Stimulated activated CD8-positive, alpha-beta memory T cell treated with anti-CD3 and anti-CD28 coated beads, Interleukin-4, amount 100 ng/mL, for 1 hour (primary cell): ENCODE measurements at regions not wholly inside any gene's neighbourhood (a gene's known extent, or its start where the extent isn't known, plus 50 kb on each side); places are given as distances from the start of the nearest gene placed in this dataset.
"Not testable (repeated sequence)": the region's sequence is repeated elsewhere in the genome, so short reads cannot be mapped to it uniquely, and the experiment has no call there.

Source experiments
- DNase-seq, 2 donors: peaks; one replicate each; pipeline ENCODE4 v3.0.0-alpha.2; 2020; ENCODE audit warnings: low read depth in 2 of 2, low spot score in 1 of 2

- no peak for DNase-seq
Observed at GRCh38 chr9:30160570-30160969, 2223.9 kb upstream of the ACO1 start.

DNA sequence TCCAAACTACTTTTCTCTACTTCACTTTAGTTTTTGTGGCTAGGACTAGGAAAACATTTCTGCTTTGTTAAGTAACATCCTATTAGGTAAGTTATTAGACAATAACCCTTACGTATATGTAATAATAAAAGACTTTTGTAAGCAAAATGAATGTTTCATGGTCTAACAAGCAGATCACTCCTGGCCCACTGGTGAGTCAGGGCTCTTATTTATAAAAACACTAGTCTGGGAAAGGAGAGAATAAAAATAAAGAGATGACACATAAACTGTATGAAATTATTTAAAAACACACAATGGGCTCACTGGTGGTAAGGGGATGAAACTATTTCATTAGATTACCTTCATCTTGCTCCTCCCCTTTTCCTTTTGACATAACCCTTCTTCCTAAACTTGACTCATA lies 2212.2 kb upstream of the ACO1 start:
- DNase-seq, result no peak

- DNase-seq, result no peak
Observed at GRCh38 chr9:30178610-30179009, 2205.8 kb upstream of the ACO1 start.

DNA sequence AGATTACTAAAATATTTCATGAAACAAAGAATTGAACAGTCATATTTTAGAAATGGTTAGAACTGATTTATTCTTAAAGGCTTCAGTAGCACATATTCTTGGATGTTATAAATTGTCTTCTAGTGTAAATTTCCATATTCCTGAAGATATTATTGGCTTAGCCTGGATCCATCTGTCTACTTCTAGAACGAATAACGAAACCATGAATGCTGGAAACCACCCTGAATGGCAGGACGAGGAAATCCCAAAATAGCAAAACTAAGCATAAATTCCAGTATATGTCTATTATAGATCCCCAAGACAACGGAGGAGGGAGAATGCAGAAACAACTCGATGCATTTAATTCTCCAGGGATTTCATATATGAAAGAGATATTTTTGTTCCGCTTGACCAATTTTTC lies 2191.0 kb upstream of the ACO1 start:
- DNase-seq, result no peak

GRCh38 chr9:30196941-30197340 lies 2187.5 kb upstream of the ACO1 start:
- no peak for DNase-seq

DNA sequence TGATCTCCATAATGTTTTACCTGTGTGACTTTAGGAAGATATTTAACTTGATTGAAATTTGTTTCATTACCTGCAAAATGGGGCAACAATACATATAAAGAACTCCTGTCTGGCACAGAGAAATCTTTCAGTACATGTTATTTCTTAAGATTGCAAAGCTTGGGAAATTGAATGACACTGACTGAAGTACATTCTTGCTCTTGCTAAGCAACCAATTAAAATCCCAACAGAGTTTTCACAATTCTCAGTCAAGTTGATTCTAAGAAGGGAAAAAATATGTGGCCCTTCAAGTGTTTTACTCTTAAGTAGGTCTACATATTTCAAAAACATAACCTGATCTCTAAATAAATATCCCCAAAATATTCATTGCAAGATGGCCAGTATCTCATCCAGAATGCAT lies 2187.0 kb upstream of the ACO1 start:
- no peak for DNase-seq

DNA sequence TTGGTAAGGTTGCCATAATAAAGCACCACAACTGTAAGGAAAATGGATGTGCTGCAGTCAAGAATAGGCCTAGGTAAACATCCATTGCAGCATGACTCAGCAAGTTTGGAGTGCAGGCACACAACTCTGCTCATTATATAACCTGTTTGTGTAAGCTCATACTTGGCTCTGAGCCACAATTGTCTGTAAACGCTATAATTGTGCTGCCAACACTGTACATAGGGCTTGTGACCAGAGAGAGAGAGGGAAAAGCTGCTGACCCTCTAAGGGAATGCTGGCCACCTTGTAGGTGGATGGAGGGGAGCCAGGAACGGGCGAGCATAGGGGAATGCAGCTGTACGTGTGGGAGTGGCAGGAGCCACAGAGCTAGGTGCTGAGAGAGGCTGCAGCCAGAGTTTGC lies 2186.5 kb upstream of the ACO1 start:
- no peak for DNase-seq

GRCh38 chr9:30198463-30199309 lies 2185.8 kb upstream of the ACO1 start:
- DNase-seq, result no peak

DNA sequence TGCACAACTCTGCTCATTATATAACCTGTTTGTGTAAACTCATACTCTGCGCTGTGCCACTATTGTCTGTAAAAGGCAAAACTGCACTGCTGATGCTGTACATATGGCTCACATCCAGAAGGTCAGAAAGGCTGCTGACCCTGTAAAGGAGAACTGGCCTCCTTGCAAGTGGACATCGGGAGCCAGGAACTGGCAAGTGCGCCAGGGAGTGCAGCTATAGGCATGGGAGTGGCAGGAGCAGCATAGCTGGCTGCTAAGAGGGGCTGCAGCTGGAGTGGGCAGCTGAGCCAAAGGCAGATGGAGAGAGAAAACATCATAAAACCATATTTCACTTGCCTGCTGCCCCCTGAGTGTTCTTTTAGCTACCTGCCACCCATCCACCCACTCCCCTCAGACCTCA lies 2183.4 kb upstream of the ACO1 start:
- no peak for DNase-seq

DNA sequence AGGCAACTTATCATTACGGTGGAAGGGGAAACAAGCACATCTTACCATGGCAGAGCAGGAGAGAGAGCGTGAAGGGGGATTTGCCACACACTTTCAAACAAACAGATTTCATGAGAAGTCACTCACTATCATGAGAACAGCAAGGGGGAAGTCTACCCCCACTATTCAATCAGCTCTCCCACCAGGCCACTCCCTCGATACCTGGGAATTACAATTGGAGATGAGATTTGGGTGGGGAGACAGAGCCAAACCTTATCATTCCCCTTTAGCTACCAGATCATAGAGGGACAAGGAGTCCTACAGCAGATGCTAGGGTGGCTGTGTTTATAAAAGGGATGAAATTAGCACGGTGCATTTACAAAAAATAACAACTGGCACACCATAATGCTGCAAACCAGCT lies 2149.4 kb upstream of the ACO1 start:
- no peak for DNase-seq

DNA sequence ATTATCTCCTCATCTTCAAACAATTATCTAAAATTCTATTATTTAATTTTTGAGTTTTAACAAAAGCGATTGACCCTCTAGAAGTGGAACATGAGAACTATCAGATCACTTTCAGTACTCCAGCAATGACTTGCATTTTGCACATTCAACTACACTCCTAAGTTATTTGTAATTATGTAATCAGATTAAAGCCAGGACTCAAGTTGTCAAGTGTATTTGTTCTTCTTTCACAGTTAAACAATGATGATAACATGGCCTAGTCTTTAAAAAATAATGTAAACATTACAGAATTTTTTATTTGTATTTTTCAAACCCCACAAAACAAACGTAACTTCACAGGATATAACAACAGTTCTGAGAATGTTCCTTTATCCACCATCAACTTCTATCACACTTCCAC lies 2148.9 kb upstream of the ACO1 start:
- DNase-seq, result no peak

DNA sequence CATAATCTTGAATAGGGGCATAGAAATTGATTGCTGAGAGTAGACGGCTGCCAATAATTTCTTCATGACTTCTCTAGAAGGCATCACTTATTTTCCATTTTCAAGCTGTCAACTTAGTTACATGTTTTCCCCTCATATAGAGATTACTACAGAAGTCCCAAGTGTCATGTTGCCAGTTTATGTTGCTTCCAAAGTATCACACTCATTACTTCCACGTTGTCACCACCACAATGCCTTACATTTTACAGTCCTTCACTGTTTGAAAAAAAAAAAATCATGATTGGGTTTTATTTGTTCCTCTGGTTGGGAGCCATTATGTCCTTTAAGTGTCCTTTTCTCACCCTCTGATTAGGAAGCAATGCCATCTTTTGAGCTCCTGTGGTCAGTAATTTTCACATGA lies 2144.6 kb upstream of the ACO1 start:
- DNase-seq, result no peak

DNA sequence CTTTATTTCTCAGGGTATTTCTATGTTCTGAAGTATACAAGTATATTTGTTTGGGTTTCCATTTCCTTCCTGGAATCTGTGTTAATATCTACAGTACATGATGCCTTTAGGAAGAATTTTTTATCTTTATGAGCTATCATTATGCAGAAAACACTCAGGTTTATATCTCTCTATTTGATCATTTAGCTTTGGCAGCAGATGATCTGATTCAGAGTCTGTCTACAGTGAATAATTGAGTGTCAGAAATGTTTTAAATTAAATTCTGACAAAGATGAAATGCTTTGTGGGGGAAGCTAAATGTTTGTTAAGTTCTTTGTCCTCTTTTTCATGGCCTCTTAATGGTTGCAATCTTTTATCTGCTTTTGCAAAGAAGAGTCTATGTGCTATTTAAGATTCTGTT lies 2141.0 kb upstream of the ACO1 start:
- DNase-seq, result no peak

GRCh38 chr9:30244877-30245276 lies 2139.6 kb upstream of the ACO1 start:
- DNase-seq, result no peak

GRCh38 chr9:30250872-30251271 lies 2133.6 kb upstream of the ACO1 start:
- no peak for DNase-seq

DNA sequence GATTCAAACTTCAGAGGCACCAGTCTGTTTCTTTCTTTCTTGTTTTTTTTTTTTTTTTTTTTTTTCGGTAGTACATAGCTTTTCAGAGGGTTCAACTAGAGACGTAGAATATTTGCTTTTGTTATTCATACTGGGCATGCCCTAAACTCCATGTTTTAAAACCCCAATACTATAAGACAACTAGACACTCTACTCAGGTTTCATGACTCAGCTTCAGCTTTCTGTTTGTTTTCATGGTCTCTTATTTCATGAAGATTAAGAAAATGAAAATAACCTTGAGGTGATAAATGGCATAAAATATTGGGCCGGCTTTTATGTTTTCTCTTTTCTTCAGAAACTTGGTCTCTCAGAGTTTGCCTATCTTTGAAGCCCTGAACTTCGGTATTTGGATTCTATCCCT lies 2126.3 kb upstream of the ACO1 start:
- DNase-seq, result no peak

DNA sequence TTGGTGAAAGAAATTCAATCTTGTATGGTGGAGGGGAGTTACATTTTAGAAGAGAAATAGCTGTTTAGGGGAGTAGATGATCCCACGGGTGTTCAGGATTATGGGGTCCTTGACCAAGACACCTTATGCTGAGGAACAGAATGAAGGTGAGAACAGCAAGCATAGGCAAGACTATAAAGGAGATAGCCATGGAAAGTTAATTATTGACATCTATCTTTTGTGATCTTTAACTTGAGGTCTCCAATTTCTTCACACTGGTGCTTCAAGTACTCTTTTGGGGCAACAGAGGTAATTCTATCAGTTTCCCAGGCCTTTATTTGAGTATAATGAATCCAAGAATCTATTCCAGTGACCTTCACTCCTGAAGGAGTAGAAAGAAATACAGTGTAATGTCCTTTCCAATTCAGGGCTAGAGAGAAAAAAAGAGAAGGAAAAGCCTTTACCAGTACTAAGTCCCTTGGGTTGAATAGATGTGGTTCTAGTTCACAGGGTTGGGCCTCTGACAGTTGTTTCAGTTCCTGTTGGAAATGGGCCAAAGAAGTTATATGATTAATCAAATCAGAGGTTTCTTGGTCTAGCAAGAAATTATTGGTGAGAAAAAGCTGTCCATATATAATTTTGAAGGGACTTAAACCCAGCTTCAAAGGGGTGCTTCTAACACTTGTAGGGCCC lies 2104.1 kb upstream of the ACO1 start:
- no peak for DNase-seq

- DNase-seq, result no peak
Observed at GRCh38 chr9:30289435-30289834, 2095.0 kb upstream of the ACO1 start.

GRCh38 chr9:30292026-30292425 lies 2092.4 kb upstream of the ACO1 start:
- not testable (repeated sequence) for DNase-seq

DNA sequence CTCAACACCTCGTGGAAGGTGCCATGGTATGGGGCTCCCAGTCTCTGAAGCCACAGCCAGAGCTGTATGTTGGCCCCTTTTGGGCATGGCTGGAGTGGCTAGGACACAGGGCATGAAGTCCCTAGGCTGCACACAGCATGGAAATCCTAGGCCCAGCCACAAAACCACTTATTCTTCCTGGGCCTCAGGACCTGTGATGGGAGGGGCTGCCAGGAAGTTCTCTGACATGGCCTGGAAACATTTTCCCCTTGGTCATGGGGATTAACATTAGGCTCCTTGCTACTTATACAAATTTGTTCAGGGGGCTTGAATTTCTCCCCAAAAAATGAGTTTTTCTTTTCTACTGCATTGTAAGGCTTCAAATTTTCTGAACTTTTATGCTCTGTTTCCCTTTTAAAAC lies 2091.2 kb upstream of the ACO1 start:
- no peak for DNase-seq

- no peak for DNase-seq
Observed at GRCh38 chr9:30299126-30299780, 2085.2 kb upstream of the ACO1 start.

DNA sequence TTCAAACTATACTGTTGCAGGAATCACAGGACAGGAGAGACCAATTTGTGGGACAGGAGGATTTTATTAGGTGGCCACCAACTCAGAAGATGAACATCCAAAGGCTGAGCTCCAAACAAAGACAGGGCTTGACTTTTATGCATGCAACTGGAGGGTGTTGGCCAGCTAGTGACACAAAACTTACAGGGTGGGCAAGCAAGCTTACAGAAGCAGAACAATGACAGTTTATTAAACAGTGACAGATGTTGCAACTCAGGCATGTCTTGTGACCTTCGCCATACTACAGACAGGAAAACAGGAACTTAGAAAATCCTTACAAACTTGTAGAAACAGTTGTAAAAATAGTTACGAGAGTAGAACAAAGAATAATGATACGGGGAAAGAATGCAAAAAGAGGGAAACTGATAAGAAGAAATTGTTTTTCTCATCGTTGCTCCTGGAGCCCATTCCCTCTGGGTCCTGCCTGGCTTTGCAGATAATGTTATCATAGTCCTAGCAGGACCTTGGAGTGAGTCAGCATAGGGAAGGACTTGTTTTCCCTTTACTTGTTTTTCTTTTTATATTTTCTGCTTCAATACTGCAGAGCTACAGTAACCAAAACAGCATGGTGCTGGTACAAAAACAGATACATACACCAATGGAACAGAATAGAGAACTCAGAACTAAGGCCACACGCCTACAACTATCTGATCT lies 2083.0 kb upstream of the ACO1 start:
- DNase-seq, result no peak
